ENCODE measurements at regions not wholly inside any gene's neighbourhood (a gene's known extent, or its start where the extent isn't known, plus 50 kb on each side); places are given as distances from the start of the nearest gene placed in this dataset.
A peak's percentile ranks its signal among the peaks of the same experiment; 100 is the strongest.

DNA sequence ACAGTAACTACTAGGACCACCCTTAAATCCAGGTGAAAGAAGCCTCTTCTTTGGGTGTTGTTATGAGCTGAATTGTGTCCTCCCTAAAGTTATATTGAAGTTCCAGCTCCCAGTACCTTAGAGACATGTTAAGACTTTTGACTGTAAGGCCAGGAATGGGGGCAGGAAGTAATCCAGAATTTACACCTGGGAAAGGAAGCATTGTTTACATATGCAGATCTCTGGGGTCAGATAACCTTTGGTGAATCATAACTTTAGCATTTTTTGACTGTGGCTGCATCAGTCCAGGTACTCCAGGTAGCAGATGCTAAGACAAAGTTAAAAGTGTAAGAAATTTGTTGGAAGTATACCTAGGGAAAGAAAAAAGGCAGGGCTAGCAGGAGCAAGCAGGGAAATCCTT is 104.9 kb upstream of the CENPE start:
- FAIRE-seq (no peak), DNase-seq (ENCODE audit: low spot score) (no peak), ATAC-seq (no peak)
- Histone ChIP-seq H3K27me3 (ENCODE audit: control insufficient read depth in 1 of 2, insufficient read depth in 2 of 2, low read length in 2 of 2) (no peaks in the 10 kb centered on the region), H3K27ac (ENCODE audit: extremely low read length, insufficient read depth, low read length) (no peak overlapping the region), H3K4me1 (ENCODE audit: insufficient read depth, low read length) (peaks cover 34% of the 10 kb centered on the region), H3K9ac (ENCODE audit: insufficient read depth, low read depth, low read length) (no peak overlapping the region), H3K9me3 (ENCODE audit: low read length) (no peaks in the 10 kb centered on the region), H2AFZ (ENCODE audit: low read length) (no peak overlapping the region), H3K4me3 (replicated peaks in 1 of 3; ENCODE audit: insufficient read depth in 1 of 3, low read depth in 2 of 3, low read length in 3 of 3) (no peak overlapping the region), H3K4me2 (ENCODE audit: low read depth, low read length) (no peak overlapping the region), H3K79me2 (ENCODE audit: insufficient read depth, low read length) (peaks cover 2% of the 10 kb centered on the region), H3K36me3 (replicated peaks in 1 of 2; ENCODE audit: control insufficient read depth in 1 of 2, insufficient read depth in 2 of 2, low read length in 2 of 2) (no peaks in the 10 kb centered on the region), H4K20me1 (ENCODE audit: insufficient read depth, low read length) (no peaks in the 10 kb centered on the region)
- TF ChIP-seq FOSL2 (CRISPR knock-in tag; IDR thresholded peaks at IDR 0.05) (0 out of 2 replicates have a peak, but pooled peaks have one; percentile 35), ZNF564 (CRISPR knock-in tag; IDR thresholded peaks at IDR 0.05) (no peak)
- CTCF ChIA-PET (ENCODE audit: low intra/inter-chr PET ratio, low total read pairs) = no interaction called here
- in situ Hi-C loops (cut with HindIII; ENCODE audit: extremely low pct_ligation_motif_present, low pct_unique_long_range_greater_than_20kb) (no loop called here), intact Hi-C loops (cut with micrococcal nuclease; ENCODE audit: unreplicated experiment) (no loop called here)
- no TSS peak for BruUV-seq (replicated peaks)
- POLR2A ChIA-PET = no interaction called here

DNA sequence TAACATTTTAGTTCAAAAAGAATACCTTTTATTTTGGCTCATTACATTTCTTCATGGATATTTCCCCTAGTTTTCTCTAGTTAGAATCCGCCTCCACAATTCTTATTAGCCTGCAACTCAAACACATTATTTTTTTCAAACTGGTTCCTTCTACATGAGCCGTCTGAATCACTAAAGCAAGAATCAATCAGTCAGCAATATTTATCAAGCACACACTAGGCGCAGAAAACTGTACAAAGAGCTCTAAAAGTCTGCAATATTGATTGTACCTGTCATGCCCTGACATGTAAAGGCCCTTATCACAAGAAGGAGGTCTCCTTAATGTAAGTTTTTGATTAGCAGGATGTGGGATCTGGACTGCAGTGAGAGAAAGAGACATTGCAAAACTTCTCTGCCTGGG is 94.8 kb upstream of the CENPE start:
- Histone ChIP-seq H3K79me2 (ENCODE audit: insufficient read depth, low read length) (no peaks in the 10 kb centered on the region), H2AFZ (ENCODE audit: low read length) (no peak overlapping the region), H3K4me2 (ENCODE audit: low read depth, low read length) (no peak overlapping the region), H3K4me3 (replicated peaks in 1 of 3; ENCODE audit: insufficient read depth in 1 of 3, low read depth in 2 of 3, low read length in 3 of 3) (no peak overlapping the region), H3K9me3 (ENCODE audit: low read length) (no peaks in the 10 kb centered on the region), H3K9ac (ENCODE audit: insufficient read depth, low read depth, low read length) (no peak overlapping the region), H3K36me3 (replicated peaks in 1 of 2; ENCODE audit: control insufficient read depth in 1 of 2, insufficient read depth in 2 of 2, low read length in 2 of 2) (no peaks in the 10 kb centered on the region), H3K27ac (ENCODE audit: extremely low read length, insufficient read depth, low read length) (no peak overlapping the region), H3K4me1 (ENCODE audit: insufficient read depth, low read length) (peaks cover 25% of the 10 kb centered on the region), H4K20me1 (ENCODE audit: insufficient read depth, low read length) (no peaks in the 10 kb centered on the region), H3K27me3 (ENCODE audit: control insufficient read depth in 1 of 2, insufficient read depth in 2 of 2, low read length in 2 of 2) (no peaks in the 10 kb centered on the region)
- no peak for ATAC-seq
- in situ Hi-C loops (cut with HindIII; ENCODE audit: extremely low pct_ligation_motif_present, low pct_unique_long_range_greater_than_20kb) = no loop called here
- no peak for FAIRE-seq
- no TSS peak for BruUV-seq (replicated peaks)
- CTCF ChIA-PET (ENCODE audit: low intra/inter-chr PET ratio, low total read pairs) = no interaction called here
- POLR2A ChIA-PET = no interaction called here
- 51% methylated on average over 3 of the region's 3 CpGs for WGBS (ENCODE audit: low lambda C conversion rate)
- no peak for DNase-seq (ENCODE audit: low spot score)
- TF ChIP-seq ZNF616 (CRISPR knock-in tag; IDR thresholded peaks at IDR 0.05; ENCODE audit: low read depth) (no peak), ZNF564 (CRISPR knock-in tag; IDR thresholded peaks at IDR 0.05) (no peak), TOE1 (CRISPR knock-in tag; IDR thresholded peaks at IDR 0.05) (no peak), MAFK (conservative IDR thresholded peaks at IDR 0.05 in 1 of 2, IDR thresholded peaks at IDR 0.05 in 1 of 2; ENCODE audit: low read length in 2 of 2) (peak; percentile 49 to 65), ZSCAN25 (CRISPR knock-in tag; IDR thresholded peaks at IDR 0.05) (no peak), MAFF (IDR thresholded peaks at IDR 0.05; ENCODE audit: low read depth, low read length) (0 out of 2 replicates have a peak, but pooled peaks have one; percentile 30)
- intact Hi-C loops (cut with micrococcal nuclease; ENCODE audit: unreplicated experiment) = no loop called here

Data from HepG2 (cell line).